ENCODE measurements at regions not wholly inside any gene's neighbourhood (a gene's known extent, or its start where the extent isn't known, plus 50 kb on each side); places are given as distances from the start of the nearest gene placed in this dataset.

DNA sequence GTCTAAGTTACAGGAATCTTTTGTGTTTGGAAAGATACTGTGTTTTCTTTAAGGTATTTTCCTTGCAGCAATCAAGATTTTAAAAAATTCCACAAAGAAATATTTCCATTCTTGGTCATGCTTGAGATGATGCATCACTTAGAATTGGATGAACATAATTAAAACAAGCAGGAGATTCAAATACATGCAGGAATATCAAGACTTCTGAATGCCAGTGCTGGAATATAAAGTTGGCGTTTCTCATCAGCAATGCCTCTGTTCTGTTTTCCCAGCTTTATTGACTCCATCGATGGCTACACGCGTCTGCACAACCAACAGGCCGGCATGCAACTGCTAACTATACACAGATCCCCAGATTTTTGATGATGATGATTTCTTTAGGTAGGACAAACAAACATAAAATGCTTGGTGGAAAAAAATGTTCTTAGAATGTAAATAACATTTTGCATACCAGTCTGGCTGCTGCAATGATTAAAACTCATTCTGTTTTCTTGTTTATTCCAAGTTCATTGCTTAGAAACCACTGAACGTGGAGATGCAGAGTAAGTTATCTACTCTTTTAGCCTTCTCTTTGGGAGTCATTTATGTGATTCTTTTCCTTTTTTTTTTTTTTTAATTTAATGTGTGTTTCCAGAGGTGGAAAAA is 91.3 kb upstream of the FAM171A1 start:
- Histone ChIP-seq H3K9me3 (ENCODE audit: control insufficient read depth, insufficient read depth, low read length) (no peaks in the 10 kb centered on the region), H3K4me1 (ENCODE audit: control insufficient read depth, insufficient read depth, low read length) (no peaks in the 10 kb centered on the region), H3K36me3 (ENCODE audit: control insufficient read depth, insufficient read depth, low read length) (no peaks in the 10 kb centered on the region), H3K4me3 (ENCODE audit: low read depth, low read length) (no peak overlapping the region), H3K27me3 (ENCODE audit: control insufficient read depth, insufficient read depth, low read length) (peaks cover 28% of the 10 kb centered on the region), H3K27ac (ENCODE audit: low read depth, low read length) (no peak overlapping the region), H3K9ac (ENCODE audit: low read depth, low read length) (no peak overlapping the region)

DNA sequence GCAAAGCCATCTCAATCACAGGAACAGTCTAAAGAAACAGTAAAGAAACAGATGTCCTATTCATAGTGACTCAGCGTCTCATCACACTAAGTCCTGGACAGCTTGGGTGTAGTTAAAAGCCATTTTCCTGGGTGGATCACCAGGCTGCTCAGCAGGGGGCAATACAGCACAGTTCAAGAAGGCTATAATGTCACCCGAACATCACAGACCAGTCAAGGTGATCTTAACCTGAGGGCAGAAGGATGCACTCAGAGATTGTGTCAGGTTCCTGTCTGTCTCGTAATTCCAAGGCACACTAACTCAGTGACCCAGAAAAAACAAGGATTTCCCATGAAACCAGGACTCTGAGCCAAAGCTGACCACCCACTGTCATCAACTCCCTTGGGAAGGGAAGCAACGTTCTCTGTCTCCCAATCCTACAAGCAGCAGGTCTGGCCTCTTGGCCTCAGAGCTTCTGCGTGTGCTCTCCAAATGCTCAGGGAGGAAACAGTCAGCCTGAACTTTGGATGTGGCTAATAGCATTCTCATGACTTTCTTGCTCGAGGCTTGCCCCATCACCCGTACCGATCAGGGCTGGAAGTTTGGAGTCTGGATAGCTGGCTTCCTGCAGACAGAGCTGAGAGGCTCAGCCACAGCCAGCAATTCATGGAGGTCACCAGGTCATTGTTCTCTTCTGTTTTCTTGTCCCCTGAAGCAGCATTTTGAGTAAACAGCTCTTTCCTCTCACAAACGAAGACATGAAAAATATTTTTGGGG is 90.4 kb upstream of the FAM171A1 start:
- Histone ChIP-seq H3K27me3 (ENCODE audit: control insufficient read depth, insufficient read depth, low read length) (peaks cover 19% of the 10 kb centered on the region), H3K36me3 (ENCODE audit: control insufficient read depth, insufficient read depth, low read length) (no peaks in the 10 kb centered on the region), H3K4me3 (ENCODE audit: low read depth, low read length) (no peak overlapping the region), H3K4me1 (ENCODE audit: control insufficient read depth, insufficient read depth, low read length) (no peaks in the 10 kb centered on the region), H3K27ac (ENCODE audit: low read depth, low read length) (no peak overlapping the region), H3K9ac (ENCODE audit: low read depth, low read length) (no peak overlapping the region), H3K9me3 (ENCODE audit: control insufficient read depth, insufficient read depth, low read length) (no peaks in the 10 kb centered on the region)

DNA sequence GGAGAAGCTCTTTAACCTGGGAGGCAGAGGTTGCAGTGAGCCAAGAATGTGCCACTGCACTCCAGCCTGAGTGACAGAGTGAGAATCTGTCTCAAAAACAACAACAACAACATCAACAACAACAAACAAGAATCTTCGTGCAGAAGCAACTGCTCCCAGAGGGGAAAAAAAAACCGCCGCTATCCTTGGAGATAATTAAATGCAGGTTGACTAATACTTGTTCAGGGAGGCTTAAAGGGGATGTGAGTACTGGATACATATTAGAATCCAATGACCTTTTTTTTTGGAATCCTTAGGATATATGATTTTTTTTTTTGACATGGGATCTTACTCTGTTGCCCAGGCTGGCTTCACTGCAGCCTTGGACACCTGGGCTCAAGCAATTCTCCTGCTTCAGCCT is 89.6 kb upstream of the FAM171A1 start:
- Histone ChIP-seq H3K27ac (ENCODE audit: low read depth, low read length) (no peak overlapping the region), H3K36me3 (ENCODE audit: control insufficient read depth, insufficient read depth, low read length) (no peaks in the 10 kb centered on the region), H3K4me1 (ENCODE audit: control insufficient read depth, insufficient read depth, low read length) (no peaks in the 10 kb centered on the region), H3K27me3 (ENCODE audit: control insufficient read depth, insufficient read depth, low read length) (peaks cover 10% of the 10 kb centered on the region), H3K9me3 (ENCODE audit: control insufficient read depth, insufficient read depth, low read length) (no peaks in the 10 kb centered on the region), H3K4me3 (ENCODE audit: low read depth, low read length) (no peak overlapping the region), H3K9ac (ENCODE audit: low read depth, low read length) (no peak overlapping the region)

DNA sequence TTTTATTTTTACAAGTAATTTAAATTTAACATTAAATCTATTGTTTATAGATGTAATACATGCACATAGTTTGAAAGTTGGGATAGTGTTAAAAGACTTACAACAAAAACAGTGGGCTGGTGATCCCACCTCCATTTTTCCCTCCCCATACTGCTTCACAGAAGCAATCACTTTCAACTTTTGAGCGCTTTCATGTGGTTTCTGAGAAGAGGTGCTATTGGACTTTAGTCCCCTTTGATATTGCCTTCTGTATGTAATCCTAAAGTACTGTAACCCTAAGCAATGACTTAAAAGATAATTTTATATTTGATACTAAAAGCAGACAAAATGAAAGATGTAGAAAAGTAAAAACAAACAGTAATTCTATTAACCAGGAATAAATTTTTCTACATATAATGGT is 88.1 kb upstream of the FAM171A1 start:
- Histone ChIP-seq H3K27ac (ENCODE audit: low read depth, low read length) (no peak overlapping the region), H3K27me3 (ENCODE audit: control insufficient read depth, insufficient read depth, low read length) (no peaks in the 10 kb centered on the region; the same call in 1 of the 2 replicates), H3K36me3 (ENCODE audit: control insufficient read depth, insufficient read depth, low read length) (no peaks in the 10 kb centered on the region), H3K4me1 (ENCODE audit: control insufficient read depth, insufficient read depth, low read length) (no peaks in the 10 kb centered on the region), H3K9me3 (ENCODE audit: control insufficient read depth, insufficient read depth, low read length) (no peaks in the 10 kb centered on the region), H3K9ac (ENCODE audit: low read depth, low read length) (no peak overlapping the region), H3K4me3 (ENCODE audit: low read depth, low read length) (no peak overlapping the region)

DNA sequence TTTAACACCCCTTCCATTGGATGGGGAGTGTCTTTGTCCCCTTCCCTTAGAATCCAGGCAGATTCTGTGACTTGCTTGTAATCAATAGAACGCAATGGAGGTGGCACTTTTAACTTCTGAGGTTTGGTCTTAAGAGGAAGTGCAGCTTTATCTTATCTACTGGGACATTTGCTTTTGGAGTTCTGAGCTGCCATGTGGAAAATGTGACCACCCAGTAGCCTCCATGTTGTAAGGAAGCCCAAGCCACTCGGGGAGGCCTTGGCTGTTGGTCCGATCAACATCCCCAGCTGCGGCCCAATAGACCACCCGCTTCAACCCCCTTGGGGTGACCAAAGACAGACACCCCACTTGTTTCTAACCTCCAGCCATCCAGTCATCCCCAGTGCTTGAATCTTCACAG is 86.3 kb upstream of the FAM171A1 start:
- Histone ChIP-seq H3K36me3 (ENCODE audit: control insufficient read depth, insufficient read depth, low read length) (no peaks in the 10 kb centered on the region), H3K9ac (ENCODE audit: low read depth, low read length) (no peak overlapping the region), H3K4me3 (ENCODE audit: low read depth, low read length) (no peak overlapping the region), H3K27ac (ENCODE audit: low read depth, low read length) (no peak overlapping the region), H3K27me3 (ENCODE audit: control insufficient read depth, insufficient read depth, low read length) (no peaks in the 10 kb centered on the region; the same call in 1 of the 2 replicates), H3K9me3 (ENCODE audit: control insufficient read depth, insufficient read depth, low read length) (no peaks in the 10 kb centered on the region), H3K4me1 (ENCODE audit: control insufficient read depth, insufficient read depth, low read length) (0 out of 2 replicates have a peak, but pooled peaks cover 4% of the 10 kb centered on the region)

DNA sequence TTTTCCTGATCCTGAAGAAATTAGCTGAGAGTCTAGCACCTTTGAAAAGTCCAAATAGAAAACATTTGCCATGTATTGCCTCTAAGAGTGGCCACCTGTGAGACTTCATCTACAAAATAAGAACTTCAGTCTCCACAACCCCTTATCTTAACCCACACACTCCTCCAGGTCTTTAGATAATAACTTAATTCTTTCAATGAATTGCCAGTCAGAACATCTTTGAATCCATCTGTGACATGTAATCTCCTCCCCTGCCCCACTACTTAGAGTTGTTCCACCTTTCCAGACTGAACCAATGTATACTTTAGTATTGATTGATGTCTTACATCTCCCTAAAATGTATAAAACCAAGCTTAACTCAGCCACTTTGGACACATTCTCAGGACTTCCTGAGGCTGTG is 84.4 kb upstream of the FAM171A1 start:
- Histone ChIP-seq H3K9me3 (ENCODE audit: control insufficient read depth, insufficient read depth, low read length) (no peaks in the 10 kb centered on the region), H3K27ac (ENCODE audit: low read depth, low read length) (no peak overlapping the region), H3K9ac (ENCODE audit: low read depth, low read length) (no peak overlapping the region), H3K27me3 (ENCODE audit: control insufficient read depth, insufficient read depth, low read length) (no peaks in the 10 kb centered on the region), H3K4me1 (ENCODE audit: control insufficient read depth, insufficient read depth, low read length) (0 out of 2 replicates have a peak, but pooled peaks cover 4% of the 10 kb centered on the region), H3K36me3 (ENCODE audit: control insufficient read depth, insufficient read depth, low read length) (no peaks in the 10 kb centered on the region), H3K4me3 (ENCODE audit: low read depth, low read length) (no peak overlapping the region)

DNA sequence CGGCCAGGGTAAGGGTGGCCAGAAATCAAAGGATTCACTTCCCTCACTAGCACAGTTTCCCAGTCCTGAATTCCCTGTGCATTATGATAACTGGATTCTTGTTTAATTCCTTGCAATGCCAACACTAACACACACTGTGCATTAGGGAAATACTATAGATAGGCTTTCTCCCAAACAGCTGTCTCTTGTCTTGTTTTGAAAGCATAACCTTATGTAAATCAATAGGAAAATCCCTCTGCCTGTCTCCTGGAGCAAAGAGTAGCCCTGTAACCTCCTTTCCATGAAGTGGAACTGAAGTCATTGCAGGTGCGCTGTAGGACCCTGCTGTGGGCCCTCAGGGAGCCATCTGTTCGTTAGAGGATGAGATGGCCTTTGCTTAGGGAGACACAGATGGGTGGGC is 82.8 kb upstream of the FAM171A1 start:
- H3K9ac ChIP-seq (ENCODE audit: low read depth, low read length): no peak overlapping the region
- H3K4me3 ChIP-seq (ENCODE audit: low read depth, low read length): no peak overlapping the region
- no peak overlapping the region for H3K27ac ChIP-seq (ENCODE audit: low read depth, low read length)
- H3K36me3 ChIP-seq (ENCODE audit: control insufficient read depth, insufficient read depth, low read length): no peaks in the 10 kb centered on the region
- no peaks in the 10 kb centered on the region for H3K9me3 ChIP-seq (ENCODE audit: control insufficient read depth, insufficient read depth, low read length)
- H3K4me1 ChIP-seq (ENCODE audit: control insufficient read depth, insufficient read depth, low read length): 0 out of 2 replicates have a peak, but pooled peaks cover 4% of the 10 kb centered on the region
- H3K27me3 ChIP-seq (ENCODE audit: control insufficient read depth, insufficient read depth, low read length): no peaks in the 10 kb centered on the region

DNA sequence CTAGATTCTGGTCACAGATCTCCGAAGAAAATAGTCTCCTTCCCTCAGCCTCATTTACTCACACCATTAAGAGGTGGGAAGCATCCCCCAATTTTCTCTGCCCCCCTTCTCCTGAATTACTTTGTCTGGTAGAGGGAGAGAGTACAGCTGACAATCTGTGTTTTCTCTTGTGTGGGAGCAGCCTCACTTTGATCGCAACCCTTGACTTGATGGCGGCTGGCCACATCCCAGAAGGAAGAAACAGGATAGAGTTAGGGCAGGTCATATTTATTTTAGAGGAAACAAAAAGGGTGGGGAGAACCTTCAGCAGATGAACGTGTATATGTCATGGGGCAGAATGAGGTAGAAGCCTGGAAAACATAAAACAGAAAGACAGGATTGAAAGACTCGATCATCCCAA is 82.4 kb upstream of the FAM171A1 start:
- no peak overlapping the region for H3K27ac ChIP-seq (ENCODE audit: low read depth, low read length)
- H3K9me3 ChIP-seq (ENCODE audit: control insufficient read depth, insufficient read depth, low read length): no peaks in the 10 kb centered on the region
- H3K4me3 ChIP-seq (ENCODE audit: low read depth, low read length): no peak overlapping the region
- H3K4me1 ChIP-seq (ENCODE audit: control insufficient read depth, insufficient read depth, low read length): 0 out of 2 replicates have a peak, but pooled peaks cover 4% of the 10 kb centered on the region
- no peaks in the 10 kb centered on the region for H3K27me3 ChIP-seq (ENCODE audit: control insufficient read depth, insufficient read depth, low read length)
- H3K9ac ChIP-seq (ENCODE audit: low read depth, low read length): no peak overlapping the region
- H3K36me3 ChIP-seq (ENCODE audit: control insufficient read depth, insufficient read depth, low read length): no peaks in the 10 kb centered on the region

DNA sequence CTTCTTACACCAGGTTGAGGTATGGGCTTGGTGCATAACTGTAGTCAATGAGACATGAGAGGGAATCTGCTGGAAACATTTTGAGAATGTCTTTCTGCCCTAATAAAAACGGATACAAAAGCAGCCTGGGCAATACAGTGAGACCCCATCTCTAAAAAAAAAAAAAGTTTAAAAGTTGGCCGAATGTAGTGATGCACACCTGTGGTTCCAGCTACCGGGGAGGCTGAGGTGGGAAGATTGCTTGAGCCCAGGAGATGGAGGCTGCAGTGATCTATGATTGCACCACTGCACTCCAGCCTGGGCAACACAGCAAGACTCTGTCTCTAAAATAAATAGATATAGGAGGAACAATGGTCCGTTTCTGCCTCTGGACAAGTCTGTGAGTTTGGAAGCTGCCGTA is 81.5 kb upstream of the FAM171A1 start:
- H3K9ac ChIP-seq (ENCODE audit: low read depth, low read length): no peak overlapping the region
- no peaks in the 10 kb centered on the region for H3K27me3 ChIP-seq (ENCODE audit: control insufficient read depth, insufficient read depth, low read length)
- H3K4me3 ChIP-seq (ENCODE audit: low read depth, low read length): no peak overlapping the region
- no peaks in the 10 kb centered on the region for H3K36me3 ChIP-seq (ENCODE audit: control insufficient read depth, insufficient read depth, low read length)
- H3K9me3 ChIP-seq (ENCODE audit: control insufficient read depth, insufficient read depth, low read length): no peaks in the 10 kb centered on the region
- H3K27ac ChIP-seq (ENCODE audit: low read depth, low read length): no peak overlapping the region
- 0 out of 2 replicates have a peak, but pooled peaks cover 4% of the 10 kb centered on the region for H3K4me1 ChIP-seq (ENCODE audit: control insufficient read depth, insufficient read depth, low read length)

DNA sequence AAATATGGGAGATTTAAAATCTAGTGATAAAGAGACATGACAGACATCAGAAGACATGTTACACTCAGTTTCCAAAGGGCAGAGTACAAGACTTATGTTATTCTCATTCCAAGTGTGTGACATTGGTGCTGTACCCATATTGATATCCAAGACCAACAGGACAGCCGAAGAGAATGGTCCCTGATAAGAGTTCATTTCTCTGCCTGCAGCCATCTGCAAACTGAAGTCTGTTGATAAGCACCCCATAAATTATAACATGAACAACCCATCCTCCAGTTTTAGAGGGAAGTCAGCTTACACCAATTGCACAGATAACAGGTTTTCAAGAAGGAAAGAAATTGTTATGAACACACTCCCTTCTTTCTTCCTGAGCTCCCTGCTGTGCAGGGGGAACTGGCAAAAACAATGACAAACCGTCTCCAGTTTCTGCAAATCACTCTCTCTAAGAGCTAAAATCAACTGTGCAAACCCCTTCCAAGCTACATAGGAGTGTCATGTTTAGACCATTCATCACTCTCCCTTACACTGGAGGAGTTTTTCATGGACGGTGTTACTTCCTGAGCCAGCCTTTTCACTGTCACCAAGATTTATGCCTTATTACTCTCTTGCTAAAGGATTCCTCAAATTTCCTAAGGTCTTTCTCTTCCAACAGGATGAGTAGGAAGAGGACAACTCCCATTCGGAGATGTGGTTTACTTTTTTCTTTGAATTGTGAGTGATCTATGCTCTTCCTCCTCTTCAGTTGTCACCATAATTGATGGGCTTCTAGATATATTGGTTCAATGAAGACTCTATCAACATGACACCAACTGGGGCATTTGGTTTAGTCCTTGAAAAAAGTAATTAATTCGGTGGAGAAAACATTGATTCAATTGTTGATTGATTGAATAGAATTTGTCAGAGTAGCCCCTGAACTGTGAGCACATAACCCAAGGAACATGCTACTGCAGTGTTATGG is 80.3 kb upstream of the FAM171A1 start:
- H3K36me3 ChIP-seq (ENCODE audit: control insufficient read depth, insufficient read depth, low read length): no peaks in the 10 kb centered on the region
- H3K4me3 ChIP-seq (ENCODE audit: low read depth, low read length): no peak overlapping the region
- H3K27me3 ChIP-seq (ENCODE audit: control insufficient read depth, insufficient read depth, low read length): no peaks in the 10 kb centered on the region
- H3K9ac ChIP-seq (ENCODE audit: low read depth, low read length): no peak overlapping the region
- no peaks in the 10 kb centered on the region for H3K9me3 ChIP-seq (ENCODE audit: control insufficient read depth, insufficient read depth, low read length)
- no peak overlapping the region for H3K27ac ChIP-seq (ENCODE audit: low read depth, low read length)
- H3K4me1 ChIP-seq (ENCODE audit: control insufficient read depth, insufficient read depth, low read length): 0 out of 2 replicates have a peak, but pooled peaks cover 4% of the 10 kb centered on the region

Data from HUES48 (cell line).